Parathyroid adenoma (tissue), 2 donors: ENCODE measurements at regions not wholly inside any gene's neighbourhood (a gene's known extent, or its start where the extent isn't known, plus 50 kb on each side); places are given as distances from the start of the nearest gene placed in this dataset.

ENCODE experiments used
- H2AFZ ChIP-seq: fragments of 300-600 bp; sonication (generic); one replicate; pipeline ENCODE4 v1.7.0; 2017; ENCODE audit warnings: antibody characterized with exemption, mild to moderate bottlenecking
- H3K27ac ChIP-seq: fragments of 300-600 bp; sonication (generic); one replicate; pipeline ENCODE4 v1.7.0; 2017
- H3K27me3 ChIP-seq: fragments of 300-600 bp; sonication (generic); one replicate; pipeline ENCODE4 v1.7.0; 2017; ENCODE audit warnings: low read length; ENCODE audit not compliant: control insufficient read depth, insufficient read depth
- H3K36me3 ChIP-seq: fragments of 300-600 bp; sonication (generic); one replicate; pipeline ENCODE4 v1.7.0; 2017; ENCODE audit warnings: low read length; ENCODE audit not compliant: control insufficient read depth, insufficient read depth
- H3K4me1 ChIP-seq: fragments of 300-600 bp; sonication (generic); one replicate; pipeline ENCODE4 v1.7.0; 2017; ENCODE audit warnings: control low read depth
- H3K4me2 ChIP-seq: fragments of 300-600 bp; sonication (generic); one replicate; pipeline ENCODE4 v1.7.0; 2017; ENCODE audit warnings: low read length
- H3K4me3 ChIP-seq: fragments of 300-600 bp; sonication (generic); one replicate; pipeline ENCODE4 v1.7.0; 2017; ENCODE audit warnings: low read depth, low read length
- H3K79me2 ChIP-seq: fragments of 300-600 bp; sonication (generic); one replicate; pipeline ENCODE4 v1.7.0; 2017; ENCODE audit warnings: control low read depth
- H3K9ac ChIP-seq: fragments of 300-600 bp; sonication (generic); one replicate; pipeline ENCODE4 v1.7.0; 2017; ENCODE audit warnings: mild to moderate bottlenecking
- H3K9me3 ChIP-seq: fragments of 300-600 bp; sonication (generic); one replicate; pipeline ENCODE4 v1.7.0; 2017; ENCODE audit warnings: low read length; ENCODE audit not compliant: control insufficient read depth
- TF ChIP-seq, protein P1 (sequence below): fragments of 300-600 bp; sonication (generic); IDR thresholded peaks from one replicate; pipeline ENCODE4 v1.7.0; 2017; ENCODE audit warnings: antibody characterized with exemption, mild to moderate bottlenecking
- donor health status: primary hyperparathyroidism.

GRCh38 chr16:63617990-63618763 is 1503.7 kb downstream of the CDH11 start:
- TF ChIP-seq, protein P1, sequence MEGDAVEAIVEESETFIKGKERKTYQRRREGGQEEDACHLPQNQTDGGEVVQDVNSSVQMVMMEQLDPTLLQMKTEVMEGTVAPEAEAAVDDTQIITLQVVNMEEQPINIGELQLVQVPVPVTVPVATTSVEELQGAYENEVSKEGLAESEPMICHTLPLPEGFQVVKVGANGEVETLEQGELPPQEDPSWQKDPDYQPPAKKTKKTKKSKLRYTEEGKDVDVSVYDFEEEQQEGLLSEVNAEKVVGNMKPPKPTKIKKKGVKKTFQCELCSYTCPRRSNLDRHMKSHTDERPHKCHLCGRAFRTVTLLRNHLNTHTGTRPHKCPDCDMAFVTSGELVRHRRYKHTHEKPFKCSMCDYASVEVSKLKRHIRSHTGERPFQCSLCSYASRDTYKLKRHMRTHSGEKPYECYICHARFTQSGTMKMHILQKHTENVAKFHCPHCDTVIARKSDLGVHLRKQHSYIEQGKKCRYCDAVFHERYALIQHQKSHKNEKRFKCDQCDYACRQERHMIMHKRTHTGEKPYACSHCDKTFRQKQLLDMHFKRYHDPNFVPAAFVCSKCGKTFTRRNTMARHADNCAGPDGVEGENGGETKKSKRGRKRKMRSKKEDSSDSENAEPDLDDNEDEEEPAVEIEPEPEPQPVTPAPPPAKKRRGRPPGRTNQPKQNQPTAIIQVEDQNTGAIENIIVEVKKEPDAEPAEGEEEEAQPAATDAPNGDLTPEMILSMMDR = no peak
- no peak overlapping the region for H3K4me3 ChIP-seq
- no peaks in the 10 kb centered on the region for H3K27me3 ChIP-seq
- no peaks in the 10 kb centered on the region for H3K79me2 ChIP-seq
- no peak overlapping the region for H3K9ac ChIP-seq
- H2AFZ ChIP-seq = no peak overlapping the region
- no peak overlapping the region for H3K4me2 ChIP-seq
- H3K27ac ChIP-seq = no peak overlapping the region
- no peaks in the 10 kb centered on the region for H3K4me1 ChIP-seq
- H3K36me3 ChIP-seq = no peaks in the 10 kb centered on the region
- no peaks in the 10 kb centered on the region for H3K9me3 ChIP-seq

GRCh38 chr16:63617047-63617989 is 1504.5 kb downstream of the CDH11 start:
- Histone ChIP-seq H3K4me3 (no peak overlapping the region), H3K79me2 (no peaks in the 10 kb centered on the region), H3K27me3 (no peaks in the 10 kb centered on the region), H3K4me1 (no peaks in the 10 kb centered on the region), H3K9me3 (no peaks in the 10 kb centered on the region), H3K27ac (no peak overlapping the region), H3K36me3 (no peaks in the 10 kb centered on the region), H3K4me2 (no peak overlapping the region), H3K9ac (no peak overlapping the region), H2AFZ (no peak overlapping the region)
- TF ChIP-seq, protein P1 = no peak

DNA sequence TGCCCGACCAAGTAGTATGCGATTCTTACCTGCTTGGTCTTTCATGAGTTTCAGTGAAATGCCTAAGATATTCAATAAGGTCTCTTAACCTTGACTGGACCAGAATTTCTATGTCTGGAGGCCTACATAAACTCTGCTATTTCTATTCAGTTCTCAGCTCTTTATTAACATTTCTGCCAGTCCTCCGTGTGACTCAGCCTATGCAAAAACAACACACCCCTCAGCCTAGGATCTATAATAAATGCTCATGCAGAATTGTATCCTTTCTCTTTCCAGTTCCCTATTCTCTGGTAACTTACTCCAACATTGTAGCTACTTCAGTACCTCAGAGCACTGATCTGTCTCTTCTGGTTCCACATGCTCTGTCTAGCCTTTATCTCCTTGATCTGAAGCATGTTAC is 1507.4 kb downstream of the CDH11 start:
- no peaks in the 10 kb centered on the region for H3K79me2 ChIP-seq
- no peak overlapping the region for H3K27ac ChIP-seq
- no peak overlapping the region for H3K9ac ChIP-seq
- no peak overlapping the region for H3K4me2 ChIP-seq
- no peak overlapping the region for H3K4me3 ChIP-seq
- H3K9me3 ChIP-seq = no peaks in the 10 kb centered on the region
- H3K4me1 ChIP-seq = no peaks in the 10 kb centered on the region
- no peaks in the 10 kb centered on the region for H3K27me3 ChIP-seq
- TF ChIP-seq, protein P1 = no peak
- no peak overlapping the region for H2AFZ ChIP-seq
- H3K36me3 ChIP-seq = no peaks in the 10 kb centered on the region

DNA sequence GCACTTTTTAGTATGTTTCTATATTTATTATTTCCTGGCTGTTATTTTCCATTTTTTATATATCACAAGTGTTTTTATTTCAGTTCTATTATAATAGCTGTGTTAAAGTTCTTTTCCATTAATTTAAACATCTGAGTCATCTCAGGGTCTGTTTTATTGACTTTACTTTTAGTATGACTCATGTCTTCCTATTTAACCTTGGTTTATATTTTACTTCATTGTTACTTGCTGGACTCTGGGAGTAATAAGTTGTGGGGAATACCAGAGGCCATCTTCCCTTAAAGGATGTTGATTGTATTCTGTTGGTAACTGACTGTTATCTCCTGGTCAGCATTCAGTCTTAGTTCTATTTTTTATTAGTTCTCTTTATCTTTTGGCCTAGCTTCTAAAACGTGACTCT is 1508.2 kb downstream of the CDH11 start:
- H3K4me1 ChIP-seq = no peaks in the 10 kb centered on the region
- H3K27me3 ChIP-seq = no peaks in the 10 kb centered on the region
- no peaks in the 10 kb centered on the region for H3K36me3 ChIP-seq
- H3K27ac ChIP-seq = no peak overlapping the region
- H3K9ac ChIP-seq = no peak overlapping the region
- no peak overlapping the region for H2AFZ ChIP-seq
- H3K79me2 ChIP-seq = no peaks in the 10 kb centered on the region
- no peak overlapping the region for H3K4me2 ChIP-seq
- H3K4me3 ChIP-seq = no peak overlapping the region
- TF ChIP-seq, protein P1 = no peak
- no peaks in the 10 kb centered on the region for H3K9me3 ChIP-seq
